DND-41 (cell line): ENCODE measurements at regions not wholly inside any gene's neighbourhood (a gene's known extent, or its start where the extent isn't known, plus 50 kb on each side); places are given as distances from the start of the nearest gene placed in this dataset.

Source experiments
- ATAC-seq: fragments of 200-7000 bp; cut with Tn5 transposase; 3 replicates; pipeline ENCODE4 v1.9.1; 2021; ENCODE audit warnings: low read depth; ENCODE audit not compliant: insufficient read depth
- DNase-seq: peaks from one replicate; pipeline ENCODE4 v3.0.0-alpha.2; 2020
- H2AFZ ChIP-seq: 2 replicates; pipeline ENCODE4 v1.6.0; 2012; ENCODE audit warnings: low read depth, low read length
- H3K27ac ChIP-seq: 2 replicates; pipeline ENCODE4 v1.5.1; 2012; ENCODE audit warnings: low read length, inconsistent platforms
- H3K27me3 ChIP-seq: fragments of 200-600 bp; sonication (generic); 2 replicates; pipeline ENCODE4 v1.6.0; 2012; ENCODE audit warnings: low read length, mild to moderate bottlenecking, inconsistent platforms; ENCODE audit not compliant: insufficient read depth, poor library complexity
- H3K36me3 ChIP-seq: 2 replicates; pipeline ENCODE4 v1.5.1; 2012; ENCODE audit warnings: low read length, inconsistent platforms; ENCODE audit not compliant: insufficient read depth
- H3K4me1 ChIP-seq: 2 replicates; pipeline ENCODE4 v1.5.1; 2012; ENCODE audit warnings: mild to moderate bottlenecking, low read length; ENCODE audit not compliant: insufficient read depth
- H3K4me2 ChIP-seq: 2 replicates; pipeline ENCODE4 v1.6.0; 2012; ENCODE audit warnings: mild to moderate bottlenecking, moderate library complexity, low read length, inconsistent platforms; ENCODE audit not compliant: insufficient read depth
- H3K4me3 ChIP-seq, 2 experiments: fragments of 200-600 bp in 1 of 2; shearing (Covaris generic) in 1 of 2; 2 replicates each; pipeline ENCODE4 v1.5.1; 2012 to 2016; ENCODE audit warnings: inconsistent platforms in 2 of 2, low read length in 2 of 2, mild to moderate bottlenecking in 2 of 2, low read depth in 1 of 2, moderate library complexity in 1 of 2
- H3K79me2 ChIP-seq: 2 replicates; pipeline ENCODE4 v1.6.0; 2012; ENCODE audit warnings: low read length, inconsistent platforms; ENCODE audit not compliant: insufficient read depth
- H3K9ac ChIP-seq: 2 replicates; pipeline ENCODE4 v1.6.0; 2012; ENCODE audit warnings: low read depth, mild to moderate bottlenecking, inconsistent platforms, low read length, moderate library complexity
- H3K9me3 ChIP-seq: 2 replicates; pipeline ENCODE4 v1.5.1; 2012; ENCODE audit warnings: low read length, moderate library complexity, mild to moderate bottlenecking, inconsistent platforms; ENCODE audit not compliant: insufficient read depth, severe bottlenecking
- H4K20me1 ChIP-seq: 2 replicates; pipeline ENCODE4 v1.6.0; 2012; ENCODE audit warnings: low read length; ENCODE audit not compliant: insufficient read depth
- EZH2 ChIP-seq: IDR thresholded peaks from 3 replicates; pipeline ENCODE4 v1.6.1; 2012; ENCODE audit warnings: borderline replicate concordance, low read depth, mild to moderate bottlenecking, moderate library complexity, low read length, inconsistent platforms; ENCODE audit not compliant: severe bottlenecking
- TF ChIP-seq, protein P1 (sequence below): IDR thresholded peaks from 2 replicates; pipeline ENCODE4 v1.5.1; 2012; ENCODE audit warnings: borderline replicate concordance, low read length, moderate library complexity, mild to moderate bottlenecking; ENCODE audit not compliant: poor library complexity, severe bottlenecking; ENCODE audit errors: extremely low read depth

DNA sequence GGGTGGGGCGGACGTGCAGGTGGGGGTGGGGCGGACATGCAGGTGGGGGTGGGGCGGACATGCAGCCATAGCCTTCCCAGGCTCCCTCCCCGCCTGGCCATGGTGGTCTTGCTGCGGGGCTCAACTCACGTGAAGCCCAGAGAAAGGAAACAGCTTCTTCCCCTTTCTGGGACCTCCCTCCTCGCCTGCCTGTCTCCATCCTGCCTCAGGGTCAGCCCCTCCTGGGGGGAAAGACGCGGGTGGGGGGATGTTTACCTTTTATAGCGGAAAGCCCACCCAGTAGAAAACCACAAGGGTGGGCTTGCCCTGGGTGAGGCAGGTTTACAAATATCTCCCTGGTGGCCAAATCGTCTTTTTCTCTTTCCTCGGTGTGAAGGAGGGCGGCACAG, 520.0 kb downstream of the GLRX3 start:
- H3K4me2 ChIP-seq: no peak overlapping the region
- H3K27me3 ChIP-seq: no peaks in the 10 kb centered on the region
- no peaks in the 10 kb centered on the region for H3K36me3 ChIP-seq
- no peak for ATAC-seq
- no peak overlapping the region for H3K9ac ChIP-seq
- H3K79me2 ChIP-seq: no peaks in the 10 kb centered on the region
- TF ChIP-seq EZH2: no peak
- TF ChIP-seq, protein P1, sequence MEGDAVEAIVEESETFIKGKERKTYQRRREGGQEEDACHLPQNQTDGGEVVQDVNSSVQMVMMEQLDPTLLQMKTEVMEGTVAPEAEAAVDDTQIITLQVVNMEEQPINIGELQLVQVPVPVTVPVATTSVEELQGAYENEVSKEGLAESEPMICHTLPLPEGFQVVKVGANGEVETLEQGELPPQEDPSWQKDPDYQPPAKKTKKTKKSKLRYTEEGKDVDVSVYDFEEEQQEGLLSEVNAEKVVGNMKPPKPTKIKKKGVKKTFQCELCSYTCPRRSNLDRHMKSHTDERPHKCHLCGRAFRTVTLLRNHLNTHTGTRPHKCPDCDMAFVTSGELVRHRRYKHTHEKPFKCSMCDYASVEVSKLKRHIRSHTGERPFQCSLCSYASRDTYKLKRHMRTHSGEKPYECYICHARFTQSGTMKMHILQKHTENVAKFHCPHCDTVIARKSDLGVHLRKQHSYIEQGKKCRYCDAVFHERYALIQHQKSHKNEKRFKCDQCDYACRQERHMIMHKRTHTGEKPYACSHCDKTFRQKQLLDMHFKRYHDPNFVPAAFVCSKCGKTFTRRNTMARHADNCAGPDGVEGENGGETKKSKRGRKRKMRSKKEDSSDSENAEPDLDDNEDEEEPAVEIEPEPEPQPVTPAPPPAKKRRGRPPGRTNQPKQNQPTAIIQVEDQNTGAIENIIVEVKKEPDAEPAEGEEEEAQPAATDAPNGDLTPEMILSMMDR: no peak
- H3K4me1 ChIP-seq: no peaks in the 10 kb centered on the region
- no peaks in the 10 kb centered on the region; the same call in 1 of the 2 replicates for H4K20me1 ChIP-seq
- no peaks in the 10 kb centered on the region for H3K9me3 ChIP-seq
- H3K4me3 ChIP-seq: no peak overlapping the region
- H2AFZ ChIP-seq: no peak overlapping the region
- DNase-seq: no peak
- H3K27ac ChIP-seq: no peak overlapping the region

DNA sequence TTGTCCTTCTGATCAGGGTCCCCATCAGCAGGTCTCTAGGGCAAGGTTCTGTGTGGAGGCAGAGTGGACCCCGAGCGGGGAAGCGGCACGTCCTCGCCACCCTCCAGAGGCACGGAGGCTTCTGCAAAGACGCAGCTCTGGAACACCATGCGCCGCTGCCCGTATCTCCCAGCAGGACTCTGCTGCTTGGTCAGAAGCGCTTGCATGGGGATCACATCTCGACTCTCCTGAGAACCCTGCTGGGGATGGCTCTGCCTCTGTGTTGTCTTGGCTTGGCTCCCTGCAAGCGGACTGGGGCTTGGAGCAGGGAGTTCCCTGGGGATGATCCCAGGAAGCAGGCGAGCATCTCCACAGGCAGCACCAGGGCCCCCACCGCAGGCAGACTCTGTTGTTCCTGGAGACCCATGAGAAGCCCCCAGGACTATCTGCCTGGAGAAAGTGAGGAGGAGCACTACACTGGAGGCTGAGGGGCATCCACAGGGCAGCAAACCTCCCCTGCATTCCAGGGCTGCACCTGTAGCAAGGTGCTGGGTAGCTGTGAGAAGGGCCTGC, 520.5 kb downstream of the GLRX3 start:
- H3K4me3 ChIP-seq: no peak overlapping the region
- no peaks in the 10 kb centered on the region for H3K27me3 ChIP-seq
- no peaks in the 10 kb centered on the region for H3K36me3 ChIP-seq
- TF ChIP-seq, protein P1: no peak
- no peak for TF ChIP-seq EZH2
- H4K20me1 ChIP-seq: no peaks in the 10 kb centered on the region; the same call in 1 of the 2 replicates
- H3K27ac ChIP-seq: no peak overlapping the region
- H3K9ac ChIP-seq: no peak overlapping the region
- H3K4me1 ChIP-seq: no peaks in the 10 kb centered on the region
- no peaks in the 10 kb centered on the region for H3K9me3 ChIP-seq
- H3K79me2 ChIP-seq: no peaks in the 10 kb centered on the region
- H2AFZ ChIP-seq: no peak overlapping the region
- DNase-seq: no peak
- H3K4me2 ChIP-seq: no peak overlapping the region
- ATAC-seq: no peak

DNA sequence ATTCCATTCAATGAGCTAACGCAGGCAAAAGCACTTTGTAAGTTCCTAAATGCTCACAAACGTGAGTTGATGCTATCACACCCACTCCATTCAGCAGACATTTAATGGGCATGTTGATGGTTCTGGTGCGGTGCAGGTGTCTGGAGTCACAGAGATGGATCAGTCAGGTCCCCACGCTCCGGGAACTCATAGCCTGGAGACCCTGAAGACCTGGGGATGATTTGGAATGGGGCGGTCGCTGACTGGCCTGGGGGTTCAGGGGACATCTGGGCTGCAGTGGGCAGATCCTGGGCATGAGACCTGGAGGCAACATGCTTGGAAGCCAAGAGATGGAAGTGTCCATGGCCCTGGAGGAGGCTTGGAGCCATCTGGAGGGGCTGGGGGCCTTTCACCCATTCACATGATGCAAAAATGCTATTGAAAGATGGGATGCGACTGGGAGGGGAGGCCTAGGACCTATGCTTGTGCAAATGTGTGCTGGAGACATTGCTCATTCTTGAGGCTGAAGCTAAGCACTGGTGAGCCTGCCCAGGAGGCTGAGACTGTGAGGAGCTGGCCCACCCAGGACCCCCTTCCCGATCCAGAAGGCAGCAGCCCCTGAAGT, 522.6 kb downstream of the GLRX3 start:
- no peaks in the 10 kb centered on the region for H3K79me2 ChIP-seq
- H3K9me3 ChIP-seq: no peaks in the 10 kb centered on the region
- no peaks in the 10 kb centered on the region for H3K4me1 ChIP-seq
- ATAC-seq (no peak), DNase-seq (no peak)
- H4K20me1 ChIP-seq: no peaks in the 10 kb centered on the region; the same call in 1 of the 2 replicates
- H2AFZ ChIP-seq: no peak overlapping the region
- no peaks in the 10 kb centered on the region for H3K27me3 ChIP-seq
- no peaks in the 10 kb centered on the region for H3K36me3 ChIP-seq
- no peak overlapping the region for H3K9ac ChIP-seq
- H3K4me3 ChIP-seq: no peak overlapping the region
- no peak overlapping the region for H3K27ac ChIP-seq
- TF ChIP-seq, protein P1: no peak
- TF ChIP-seq EZH2: no peak
- H3K4me2 ChIP-seq: no peak overlapping the region
